HepG2 (cell line): ENCODE measurements at regions not wholly inside any gene's neighbourhood (a gene's known extent, or its start where the extent isn't known, plus 50 kb on each side); places are given as distances from the start of the nearest gene placed in this dataset.

Source experiments
- ATAC-seq: fragments of 200-7000 bp; cut with Tn5 transposase; 3 replicates; pipeline ENCODE4 v1.9.1; 2020; ENCODE audit warnings: mild to moderate bottlenecking, moderate library complexity
- BruUV-seq: library from RNA; stranded (reverse); fragments of 400-500 nt; replicated peaks from 2 replicates; lab custom pipeline; 2021; lab: Mats Ljungman, UMichigan
- CTCF ChIA-PET: fragments of 300-600 bp; formaldehyde crosslinking; extraction: SDS; loops from one replicate; lab custom pipeline; 2021; ENCODE audit warnings: low total read pairs, inconsistent platforms, low intra/inter-chr PET ratio; lab: Yijun Ruan, JAX
- POLR2A ChIA-PET: fragments of 350-600 bp; sonication (Branson Sonifier 250); formaldehyde crosslinking; loops from one replicate; lab custom pipeline; 2020; ENCODE audit warnings: antibody characterized with exemption, inconsistent platforms; lab: Yijun Ruan, JAX
- DNase-seq: peaks from one replicate; pipeline ENCODE4 v3.0.0-alpha.2; 2015; ENCODE audit warnings: low spot score
- FAIRE-seq: peaks from 3 replicates; lab custom pipeline; 2011; peaks lifted over from hg19 to GRCh38; lab: Jason Lieb, UNC
- H2AFZ ChIP-seq: one replicate; pipeline ENCODE4 v1.6.1; 2011; ENCODE audit warnings: low read length, inconsistent platforms
- H3K27ac ChIP-seq: fragments of 300-600 bp; 3 replicates; pipeline ENCODE4 v1.8.0; 2011; ENCODE audit warnings: mixed run types, mild to moderate bottlenecking, mixed read lengths, low read length, inconsistent platforms; ENCODE audit not compliant: insufficient read depth; ENCODE audit errors: extremely low read length
- H3K27me3 ChIP-seq, 2 experiments: fragments of 200-600 bp in 1 of 2; 2 replicates in 1 of 2; 3 replicates in 1 of 2; pipeline versions ENCODE4 v1.6.0 to v1.8.0; 2011; ENCODE audit warnings: low read length in 2 of 2, mild to moderate bottlenecking in 2 of 2, moderate library complexity in 2 of 2, inconsistent platforms in 1 of 2; ENCODE audit not compliant: insufficient read depth in 2 of 2, control insufficient read depth in 1 of 2
- H3K36me3 ChIP-seq, 2 experiments: fragments of 200-600 bp in 1 of 2; replicated peaks in 1 of 2; 2 replicates in 1 of 2; 3 replicates in 1 of 2; pipeline versions ENCODE4 v1.5.1 to v1.8.0; 2011; ENCODE audit warnings: low read length in 2 of 2, inconsistent platforms in 1 of 2; ENCODE audit not compliant: insufficient read depth in 2 of 2, control insufficient read depth in 1 of 2
- H3K4me1 ChIP-seq: 2 replicates; pipeline ENCODE4 v1.5.1; 2012; ENCODE audit warnings: low read length, inconsistent platforms; ENCODE audit not compliant: insufficient read depth
- H3K4me2 ChIP-seq: 2 replicates; pipeline ENCODE4 v1.6.0; 2011; ENCODE audit warnings: low read depth, low read length, inconsistent platforms
- H3K4me3 ChIP-seq, 3 experiments: fragments of 200-600 bp in 1 of 3; sonication (generic), shearing (Covaris generic) in 1 of 3; replicated peaks in 1 of 3; 2 replicates each; pipeline ENCODE4 v1.5.1; 2011 to 2016; ENCODE audit warnings: low read length in 3 of 3, inconsistent platforms in 2 of 3, low read depth in 2 of 3, mild to moderate bottlenecking in 2 of 3, control low read depth in 1 of 3, mixed read lengths in 1 of 3; ENCODE audit not compliant: insufficient read depth in 1 of 3
- H3K79me2 ChIP-seq: one replicate; pipeline ENCODE4 v1.6.1; 2011; ENCODE audit warnings: low read length, inconsistent platforms; ENCODE audit not compliant: insufficient read depth
- H3K9ac ChIP-seq: 2 replicates; pipeline ENCODE4 v1.6.0; 2011; ENCODE audit warnings: mild to moderate bottlenecking, low read depth, low read length, inconsistent platforms; ENCODE audit not compliant: insufficient read depth
- H3K9me3 ChIP-seq: 2 replicates; pipeline ENCODE4 v1.5.1; 2012; ENCODE audit warnings: mild to moderate bottlenecking, low read length
- H4K20me1 ChIP-seq: 2 replicates; pipeline ENCODE4 v1.6.0; 2011; ENCODE audit warnings: inconsistent platforms, mild to moderate bottlenecking, low read length, moderate library complexity; ENCODE audit not compliant: insufficient read depth
- DMTF1 ChIP-seq: sonication (generic); formaldehyde crosslinking; IDR thresholded peaks from 2 replicates; pipeline ENCODE4 v1.4.0; 2020; ENCODE audit warnings: mild to moderate bottlenecking, missing genetic modification reagents
- NFKB2 ChIP-seq: sonication (generic); formaldehyde crosslinking; IDR thresholded peaks from 2 replicates; pipeline ENCODE4 v1.4.0; 2020; ENCODE audit warnings: missing genetic modification reagents, borderline replicate concordance
- NKX3-1 ChIP-seq: sonication (generic); formaldehyde crosslinking; IDR thresholded peaks from 2 replicates; pipeline ENCODE4 v1.5.0; 2020; ENCODE audit warnings: missing genetic modification reagents
- REXO4 ChIP-seq: sonication (generic); formaldehyde crosslinking; IDR thresholded peaks from 2 replicates; pipeline ENCODE4 v1.8.0; 2022; ENCODE audit warnings: missing genetic modification reagents, mild to moderate bottlenecking, borderline replicate concordance
- ZBTB40 ChIP-seq, 2 experiments: fragments of 450-650 bp in 1 of 2; sonication (generic) in 1 of 2; formaldehyde crosslinking in 1 of 2; IDR thresholded peaks; 2 replicates each; pipeline versions ENCODE4 v1.6.1 to v1.8.0; 2016 to 2022; ENCODE audit warnings: antibody characterized with exemption in 1 of 2, mild to moderate bottlenecking in 1 of 2, missing genetic modification reagents in 1 of 2
- ZNF687 ChIP-seq: sonication (generic); formaldehyde crosslinking; IDR thresholded peaks from 2 replicates; pipeline ENCODE4 v1.5.1; 2020; ENCODE audit warnings: mild to moderate bottlenecking, missing genetic modification reagents, moderate library complexity
- WGBS: methylation state at CpG from one replicate; pipeline ENCODE4 v1.1.6; 2017; ENCODE audit warnings: low lambda C conversion rate; 5-methylcytosine and 5-hydroxymethylcytosine counted together
- in situ Hi-C: cut with HindIII; loops from 2 replicates; pipeline ENCODE4 v1.10.0; 2017; ENCODE audit warnings: low pct_unique_long_range_greater_than_20kb; ENCODE audit not compliant: extremely low pct_ligation_motif_present
- intact Hi-C: fragments of 100-400 bp; cut with micrococcal nuclease; formaldehyde crosslinking; loops from one replicate; pipeline ENCODE4 v1.10.0; 2022; ENCODE audit not compliant: unreplicated experiment

GRCh38 chr10:28781296-28781695, 104.0 kb downstream of the BAMBI start:
- no TSS peak for BruUV-seq
- CTCF ChIA-PET, result no interaction called here
- Histone ChIP-seq H3K27ac (no peak overlapping the region), H3K4me1 (peaks cover 24% of the 10 kb centered on the region), H3K36me3 (no peaks in the 10 kb centered on the region), H2AFZ (no peak overlapping the region), H3K9ac (no peak overlapping the region), H3K9me3 (no peaks in the 10 kb centered on the region), H3K4me2 (no peak overlapping the region), H3K79me2 (no peaks in the 10 kb centered on the region), H3K27me3 (no peaks in the 10 kb centered on the region), H3K4me3 (no peak overlapping the region), H4K20me1 (no peaks in the 10 kb centered on the region)
- in situ Hi-C loops (no loop called here), intact Hi-C loops (no loop called here)
- whole genome bisulfite sequencing, result 38% methylated on average over 5 of the region's 5 CpGs
- ATAC-seq (no peak), FAIRE-seq (no peak), DNase-seq (no peak)
- POLR2A ChIA-PET, result no interaction called here
- TF ChIP-seq DMTF1 (no peak), ZNF687 (CRISPR knock-in tag) (no peak), NFKB2 (no peak), NKX3-1 (no peak), ZBTB40 (IDR thresholded peaks at IDR 0.05) (peak; percentile 73; the same call in 1 of the 2 replicates), ZBTB40 (CRISPR knock-in tag; IDR thresholded peaks at IDR 0.05) (no peak), REXO4 (CRISPR knock-in tag) (no peak)
